Fibroblast of skin of scalp (primary cell): ENCODE measurements at regions not wholly inside any gene's neighbourhood (a gene's known extent, or its start where the extent isn't known, plus 50 kb on each side); places are given as distances from the start of the nearest gene placed in this dataset.
"Not testable (repeated sequence)": the region's sequence is repeated elsewhere in the genome, so short reads cannot be mapped to it uniquely, and the experiment has no call there.

Experiments used
- DNase-seq: peaks from one replicate; pipeline ENCODE4 v3.0.0-alpha.2; 2013

GRCh38 chr13:48810013-48810412 is 156.3 kb downstream of the CYSLTR2 start:
- no peak for DNase-seq

- DNase-seq: no peak
Observed at GRCh38 chr13:48813518-48813917, 159.8 kb downstream of the CYSLTR2 start.

- no peak for DNase-seq
Observed at GRCh38 chr13:48816700-48817099, 159.0 kb upstream of the FNDC3A start.

- DNase-seq: no peak
Observed at GRCh38 chr13:48817166-48817802, 158.4 kb upstream of the FNDC3A start.

DNA sequence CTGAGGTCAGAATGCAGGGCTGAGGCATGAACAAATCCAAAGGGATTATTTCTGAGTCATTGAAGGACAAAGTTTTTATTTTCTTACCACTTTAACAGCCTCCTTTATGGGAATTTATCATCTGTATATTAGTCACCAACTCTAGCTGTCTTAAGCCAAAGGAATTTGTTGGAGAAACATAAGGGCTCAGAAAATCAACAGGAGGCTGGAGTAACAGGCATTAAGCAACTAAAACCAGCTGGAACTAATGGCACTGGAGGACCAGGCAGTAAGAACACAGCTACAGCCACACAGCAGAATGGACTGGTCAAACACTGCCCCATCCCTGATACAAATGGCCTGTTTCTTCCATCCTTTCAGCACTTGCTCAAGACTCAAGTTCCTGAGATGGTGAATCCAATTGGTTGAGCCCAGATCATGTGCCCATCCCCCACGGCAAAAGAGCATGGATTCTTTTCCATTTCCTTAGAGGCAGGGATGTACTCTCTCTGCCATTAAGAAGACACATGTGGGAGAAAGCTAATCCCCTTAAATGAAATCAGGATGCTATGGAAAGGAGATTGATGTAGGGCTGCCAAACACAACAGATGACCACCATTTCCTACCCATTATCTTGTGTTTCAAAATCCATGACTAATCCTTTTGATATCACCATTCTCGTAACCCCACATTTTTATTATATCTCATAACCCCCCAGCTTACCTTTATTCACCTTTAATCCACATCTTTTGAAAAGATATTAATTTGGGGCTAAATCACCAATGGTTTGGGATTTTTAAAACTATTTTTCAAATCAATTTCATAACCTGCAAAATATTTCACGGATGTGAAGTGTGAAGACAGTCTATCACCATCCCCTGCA is 157.0 kb upstream of the FNDC3A start:
- peak; percentile 95 for DNase-seq

DNA sequence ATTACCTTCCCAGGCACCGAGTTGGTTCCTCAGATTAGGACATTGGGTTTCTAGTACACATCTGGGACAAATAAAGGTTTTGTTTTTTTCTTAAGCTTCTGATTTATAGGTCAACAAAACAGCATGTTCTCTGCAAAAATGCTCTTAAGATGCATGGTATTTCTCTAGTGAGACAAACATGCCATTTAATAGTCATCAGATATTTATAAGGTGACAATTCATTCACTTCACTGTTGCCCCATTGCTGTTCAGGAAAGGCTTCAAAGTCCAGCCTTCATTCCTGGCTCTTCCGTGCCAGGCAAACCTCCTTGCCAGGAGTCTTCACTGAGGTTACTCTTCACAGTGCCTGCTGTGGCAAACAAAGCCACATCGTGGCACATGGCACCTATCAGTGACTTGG is 156.3 kb upstream of the FNDC3A start:
- DNase-seq: no peak

DNA sequence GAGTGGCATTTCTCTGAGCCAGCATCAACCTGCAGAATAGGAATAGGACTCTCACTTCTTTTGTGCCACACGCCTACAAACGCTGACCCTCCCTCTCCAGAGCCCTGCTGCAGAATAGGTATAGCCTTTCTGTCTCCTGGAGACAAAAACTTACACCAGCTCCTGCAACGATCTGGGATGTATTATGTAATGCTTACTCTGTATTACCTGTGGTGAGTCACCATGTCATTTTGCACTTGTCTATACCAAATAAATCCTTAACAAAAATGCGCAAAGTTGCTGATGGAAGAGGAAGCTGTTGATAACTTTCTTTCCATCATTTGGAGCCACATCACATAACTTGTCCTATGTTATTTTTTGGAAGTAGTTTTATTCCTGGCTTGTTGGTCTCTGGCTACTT is 155.8 kb upstream of the FNDC3A start:
- DNase-seq: no peak

- not testable (repeated sequence) for DNase-seq
Observed at GRCh38 chr13:48823526-48823925, 152.2 kb upstream of the FNDC3A start.

- no peak for DNase-seq
Observed at GRCh38 chr13:48826039-48826438, 149.7 kb upstream of the FNDC3A start.

GRCh38 chr13:48826922-48827454 is 148.7 kb upstream of the FNDC3A start:
- DNase-seq: not testable (repeated sequence)

DNA sequence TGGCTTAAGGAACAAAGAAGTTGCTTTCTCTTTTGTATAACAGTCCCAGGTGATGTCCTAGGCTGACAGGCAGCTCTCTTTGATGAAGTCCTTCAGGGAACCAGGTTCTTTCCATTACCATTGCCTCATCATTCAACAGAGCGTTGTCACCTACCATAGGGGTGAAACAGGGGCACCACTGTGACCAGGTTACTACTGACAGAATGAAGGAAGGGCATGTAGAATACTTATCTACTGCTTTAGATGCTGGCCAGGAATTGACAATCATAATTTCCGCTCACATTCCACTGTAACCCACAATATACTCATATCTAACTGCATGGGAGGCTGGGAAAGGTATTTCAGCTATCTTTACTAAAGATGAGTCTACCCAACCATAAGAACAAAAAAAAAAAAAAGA is 148.0 kb upstream of the FNDC3A start:
- DNase-seq: no peak

- DNase-seq: no peak
Observed at GRCh38 chr13:48828962-48829411, 146.7 kb upstream of the FNDC3A start.

GRCh38 chr13:48829536-48829935 is 146.2 kb upstream of the FNDC3A start:
- no peak for DNase-seq

- DNase-seq: no peak
Observed at GRCh38 chr13:48831248-48831647, 144.5 kb upstream of the FNDC3A start.

DNA sequence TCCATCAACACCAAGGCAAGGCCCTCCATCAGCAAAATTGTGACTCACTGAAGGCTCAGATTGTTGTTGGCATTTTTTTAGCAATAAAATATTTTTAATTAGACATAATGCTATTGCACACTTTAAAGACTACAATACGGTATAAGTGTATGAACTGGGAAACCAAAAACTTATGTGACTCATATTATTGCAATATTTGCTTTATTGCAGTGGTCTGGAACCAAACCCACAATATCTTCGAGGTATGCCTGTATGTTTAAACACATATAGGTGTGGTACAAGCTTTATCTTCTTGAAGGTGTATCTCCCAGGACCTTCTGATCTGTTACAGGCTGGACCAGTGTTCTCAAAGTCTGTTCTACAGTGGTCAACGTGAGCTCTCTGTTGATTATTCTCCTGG is 142.3 kb upstream of the FNDC3A start:
- DNase-seq: no peak

- not testable (repeated sequence) for DNase-seq
Observed at GRCh38 chr13:48835326-48835725, 140.4 kb upstream of the FNDC3A start.

GRCh38 chr13:48838193-48838973 is 137.3 kb upstream of the FNDC3A start:
- DNase-seq: no peak

GRCh38 chr13:48839171-48839570 is 136.5 kb upstream of the FNDC3A start:
- no peak for DNase-seq

DNA sequence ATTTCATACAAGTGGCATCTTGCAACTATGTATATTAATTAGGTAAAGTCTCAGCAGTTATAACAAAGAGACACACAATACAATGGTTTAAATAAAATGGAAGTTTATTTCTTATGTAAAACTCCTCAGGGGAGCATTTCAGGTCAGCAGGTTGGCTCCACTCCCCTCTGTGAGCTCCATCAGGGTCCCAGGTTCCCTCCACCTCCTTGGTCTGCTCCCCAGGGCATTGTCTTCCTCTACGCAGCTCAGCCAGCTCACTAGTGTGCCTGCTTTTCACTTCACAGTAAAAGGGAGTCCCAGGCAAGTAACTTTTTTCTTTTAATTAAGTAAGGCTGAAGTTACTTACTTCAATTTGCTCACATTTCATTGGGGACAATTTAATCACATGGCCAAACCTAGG is 135.3 kb upstream of the FNDC3A start:
- no peak for DNase-seq

DNA sequence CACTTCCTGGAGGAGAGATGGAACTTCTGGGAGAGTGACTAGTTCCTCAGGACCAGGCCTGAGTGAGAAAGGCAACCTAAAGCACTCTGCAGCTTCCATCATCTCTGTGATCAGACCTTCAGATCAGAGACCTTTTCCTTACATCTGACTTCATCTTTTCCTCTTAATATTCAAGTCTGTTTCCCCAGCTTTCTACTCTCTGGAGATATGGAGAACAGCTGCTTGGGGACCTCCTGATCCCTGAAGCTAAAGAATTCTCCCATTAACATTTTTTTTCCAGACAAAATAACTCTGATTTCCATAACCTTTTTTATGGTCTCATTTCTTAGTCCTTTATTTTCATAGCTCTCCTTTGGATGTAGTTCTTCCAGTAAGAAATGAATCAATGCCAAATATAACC is 133.4 kb upstream of the FNDC3A start:
- no peak for DNase-seq

- DNase-seq: no peak
Observed at GRCh38 chr13:48843630-48844380, 131.9 kb upstream of the FNDC3A start.

DNA sequence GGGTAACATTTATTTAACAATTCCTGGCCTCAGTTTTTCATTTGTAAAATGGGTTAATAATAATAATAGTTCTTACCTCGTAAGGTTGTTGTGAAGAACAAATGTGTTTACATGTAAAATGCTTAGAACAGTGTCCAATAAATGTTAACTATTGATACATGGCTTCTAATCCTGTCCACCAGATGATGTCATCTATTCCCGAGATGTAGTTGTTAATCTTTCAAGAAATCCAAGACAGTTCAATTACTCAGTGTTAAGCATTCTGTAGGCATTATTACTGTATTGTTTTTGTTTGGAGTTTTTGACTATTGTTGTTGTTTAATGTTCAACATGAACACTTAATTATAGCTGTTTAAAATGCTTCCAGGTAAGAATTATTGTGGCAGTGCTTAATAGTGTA is 131.0 kb upstream of the FNDC3A start:
- DNase-seq: no peak
